ENCODE measurements at regions not wholly inside any gene's neighbourhood (a gene's known extent, or its start where the extent isn't known, plus 50 kb on each side); places are given as distances from the start of the nearest gene placed in this dataset.

DNA sequence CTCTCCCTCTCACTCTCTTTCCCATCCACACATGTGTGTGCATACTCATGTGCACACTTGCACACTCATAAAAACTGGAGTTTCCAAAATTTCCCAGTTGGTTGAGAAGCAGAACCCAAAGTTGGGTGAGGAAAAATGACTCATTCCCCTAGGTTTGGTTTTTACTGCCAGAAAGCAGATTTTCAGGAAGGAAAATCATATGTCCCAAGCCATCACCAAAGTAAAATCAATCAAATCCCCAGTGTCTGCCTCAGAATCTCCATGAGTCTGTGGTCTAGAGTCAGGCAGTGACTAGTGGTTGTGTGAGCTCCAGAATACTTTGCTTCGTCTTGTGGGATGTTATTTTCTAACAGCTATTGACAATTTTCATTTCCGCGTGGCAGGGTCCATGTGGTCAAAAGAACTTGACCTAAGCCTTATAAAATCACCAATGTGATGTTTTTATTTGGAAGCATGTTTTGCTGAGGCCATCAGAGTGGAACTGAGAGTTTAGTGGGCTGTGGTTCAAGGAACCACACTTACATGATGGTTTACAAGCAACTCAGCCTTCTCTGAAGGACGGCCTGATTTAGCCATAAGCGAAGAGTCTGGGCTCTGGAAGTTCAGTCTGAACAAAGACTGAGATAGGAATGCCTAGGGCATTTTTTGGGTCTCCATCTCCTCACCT, 81.9 kb upstream of the CCN6 start:
- TF ChIP-seq, protein P1, sequence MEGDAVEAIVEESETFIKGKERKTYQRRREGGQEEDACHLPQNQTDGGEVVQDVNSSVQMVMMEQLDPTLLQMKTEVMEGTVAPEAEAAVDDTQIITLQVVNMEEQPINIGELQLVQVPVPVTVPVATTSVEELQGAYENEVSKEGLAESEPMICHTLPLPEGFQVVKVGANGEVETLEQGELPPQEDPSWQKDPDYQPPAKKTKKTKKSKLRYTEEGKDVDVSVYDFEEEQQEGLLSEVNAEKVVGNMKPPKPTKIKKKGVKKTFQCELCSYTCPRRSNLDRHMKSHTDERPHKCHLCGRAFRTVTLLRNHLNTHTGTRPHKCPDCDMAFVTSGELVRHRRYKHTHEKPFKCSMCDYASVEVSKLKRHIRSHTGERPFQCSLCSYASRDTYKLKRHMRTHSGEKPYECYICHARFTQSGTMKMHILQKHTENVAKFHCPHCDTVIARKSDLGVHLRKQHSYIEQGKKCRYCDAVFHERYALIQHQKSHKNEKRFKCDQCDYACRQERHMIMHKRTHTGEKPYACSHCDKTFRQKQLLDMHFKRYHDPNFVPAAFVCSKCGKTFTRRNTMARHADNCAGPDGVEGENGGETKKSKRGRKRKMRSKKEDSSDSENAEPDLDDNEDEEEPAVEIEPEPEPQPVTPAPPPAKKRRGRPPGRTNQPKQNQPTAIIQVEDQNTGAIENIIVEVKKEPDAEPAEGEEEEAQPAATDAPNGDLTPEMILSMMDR (IDR thresholded peaks at IDR 0.05), result no peak
- DNase-seq (ENCODE audit: low spot score) (no peak), ATAC-seq (ENCODE audit: low FRiP score) (no peak)

DNA sequence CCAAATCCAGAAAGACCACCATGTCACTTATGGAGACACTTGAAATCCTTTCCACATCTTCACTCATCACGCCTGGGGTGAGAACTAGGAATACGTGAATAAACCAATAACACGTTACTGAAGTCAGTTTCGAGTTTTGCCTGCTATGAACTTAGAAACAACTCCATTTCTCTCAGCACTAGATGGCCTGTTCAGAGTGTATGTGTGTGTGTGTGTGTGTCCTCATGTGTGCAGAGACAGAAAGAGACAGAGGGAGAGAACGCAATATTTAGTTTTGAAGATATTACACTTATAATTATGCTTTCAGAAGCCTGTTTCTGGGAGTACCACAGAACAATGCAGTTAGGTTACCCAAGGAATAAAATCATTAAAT, 81.2 kb upstream of the CCN6 start:
- DNase-seq (ENCODE audit: low spot score), result no peak
- no peak for ATAC-seq (ENCODE audit: low FRiP score)
- TF ChIP-seq, protein P1 (IDR thresholded peaks at IDR 0.05), result no peak

DNA sequence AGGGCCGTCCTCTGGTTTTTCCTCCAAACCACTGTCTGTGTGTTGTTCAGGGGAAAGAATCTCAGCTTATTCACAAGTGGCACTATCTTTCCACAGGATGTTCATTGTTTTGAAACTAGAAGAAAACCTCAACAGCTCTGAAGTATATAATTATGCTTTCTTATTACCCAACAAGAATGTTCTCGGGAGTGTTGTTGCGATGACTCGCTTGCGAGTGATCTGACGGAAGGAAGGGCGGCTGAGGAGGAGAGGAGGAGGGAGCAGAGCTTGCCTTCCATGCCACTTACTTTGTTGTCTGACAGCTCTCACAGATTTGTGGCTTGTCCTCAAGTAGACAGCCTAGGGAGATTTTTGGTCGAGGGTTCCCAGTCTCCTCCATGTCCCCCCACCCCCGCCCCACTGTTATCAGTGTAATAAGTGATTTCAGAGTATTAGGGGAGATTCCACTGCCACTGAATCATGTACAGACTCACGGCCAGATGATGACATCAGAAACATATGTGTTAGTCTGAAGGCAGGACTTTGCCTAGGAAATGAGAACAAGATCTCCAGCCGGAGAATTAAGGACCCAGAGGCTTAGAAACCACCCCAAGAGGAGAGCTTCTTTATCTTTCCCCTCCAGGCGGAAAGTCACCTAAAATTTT, 80.7 kb upstream of the CCN6 start:
- TF ChIP-seq, protein P1 (IDR thresholded peaks at IDR 0.05), result no peak
- no peak for DNase-seq (ENCODE audit: low spot score)
- peak; percentile 93 for ATAC-seq (ENCODE audit: low FRiP score)

DNA sequence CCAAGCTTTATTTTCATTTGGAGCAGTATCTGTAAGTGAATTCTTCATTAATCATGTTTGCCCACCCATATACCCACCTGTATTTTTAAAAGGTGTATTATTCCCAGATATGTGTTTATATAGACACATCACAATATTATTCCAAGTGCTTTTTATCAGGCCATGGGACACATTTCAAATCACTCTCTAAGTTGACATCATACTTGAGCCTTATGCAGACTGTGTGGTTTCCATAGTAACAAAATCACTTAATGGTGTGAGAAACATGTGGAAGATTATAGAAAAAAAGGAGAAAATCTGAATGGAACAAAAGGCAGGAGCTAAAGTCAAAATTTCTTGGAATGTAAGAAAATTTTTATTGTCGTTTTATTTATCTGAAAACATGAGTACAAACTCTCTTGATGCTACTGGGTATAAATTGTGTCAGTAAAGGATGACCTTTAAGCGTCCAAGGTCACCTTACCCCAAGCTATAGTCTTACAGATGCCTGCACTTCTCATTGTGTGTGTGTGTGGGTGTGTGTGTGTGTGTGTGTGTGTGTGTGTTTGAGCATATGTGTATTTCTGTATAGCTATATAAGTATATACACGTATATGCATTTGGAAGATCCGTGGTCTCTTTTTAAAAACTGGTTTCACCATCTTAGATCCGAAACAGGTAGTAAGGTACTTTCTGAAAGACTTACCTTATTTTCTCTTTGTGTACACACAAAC, 79.8 kb upstream of the CCN6 start:
- TF ChIP-seq, protein P1 (IDR thresholded peaks at IDR 0.05), result no peak
- DNase-seq (ENCODE audit: low spot score) (no peak), ATAC-seq (ENCODE audit: low FRiP score) (no peak)

DNA sequence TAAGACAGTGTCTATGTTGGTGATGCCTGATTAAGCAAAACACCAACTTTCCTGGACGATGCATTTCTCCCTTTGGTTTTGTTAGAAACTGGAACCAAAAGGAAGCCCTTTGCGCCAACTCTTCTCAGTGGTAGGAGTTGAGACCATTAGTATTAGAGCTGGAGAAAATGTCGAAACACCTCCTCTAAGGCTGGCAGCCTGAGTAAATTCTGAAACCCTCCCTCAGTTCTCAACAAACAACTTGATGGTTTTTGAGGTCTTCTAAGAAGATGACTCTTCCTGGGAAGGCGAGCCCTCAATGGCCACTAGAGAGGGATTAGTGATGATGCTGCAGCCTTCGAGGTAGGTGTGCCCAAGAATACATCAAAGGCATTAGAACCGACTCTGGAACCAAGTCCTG, 78.4 kb upstream of the CCN6 start:
- no peak for DNase-seq (ENCODE audit: low spot score)
- ATAC-seq (ENCODE audit: low FRiP score), result no peak
- TF ChIP-seq, protein P1 (IDR thresholded peaks at IDR 0.05), result no peak

DNA sequence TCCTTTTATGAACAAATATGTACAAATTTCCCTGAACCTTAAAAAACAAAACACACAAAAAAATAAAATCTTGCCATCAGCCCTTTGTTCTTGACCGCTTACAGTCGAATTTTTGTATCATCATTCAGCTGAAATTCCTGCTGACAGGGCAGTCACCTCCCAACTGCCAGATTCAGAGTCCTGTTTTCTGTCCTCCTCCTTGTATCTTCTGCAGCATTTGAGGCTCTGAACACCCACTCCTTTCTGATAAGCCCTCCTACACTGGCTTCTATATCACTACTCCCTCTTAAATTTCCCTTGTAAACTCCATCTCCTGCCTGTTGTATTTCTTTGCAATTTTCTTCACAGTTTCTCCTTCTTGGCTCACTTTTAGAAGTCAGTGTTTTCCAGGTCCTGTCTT, 77.8 kb upstream of the CCN6 start:
- TF ChIP-seq, protein P1 (IDR thresholded peaks at IDR 0.05), result no peak
- no peak for DNase-seq (ENCODE audit: low spot score)
- ATAC-seq (ENCODE audit: low FRiP score), result no peak

All from omental fat pad (tissue), 3 donors.